ENCODE measurements at regions not wholly inside any gene's neighbourhood (a gene's known extent, or its start where the extent isn't known, plus 50 kb on each side); places are given as distances from the start of the nearest gene placed in this dataset.

- H3K27me3 ChIP-seq (ENCODE audit: low read length): no peaks in the 10 kb centered on the region
- no peak overlapping the region for H3K4me3 ChIP-seq (ENCODE audit: low read length)
Observed at GRCh38 chr2:6080932-6081753, 389.0 kb downstream of the SOX11 start.

GRCh38 chr2:6081955-6082624 is 389.9 kb downstream of the SOX11 start:
- H3K9me2 ChIP-seq (replicated peaks; ENCODE audit: insufficient read depth, low read length): no peaks in the 10 kb centered on the region
- H3K36me3 ChIP-seq (ENCODE audit: insufficient read depth, low read length): no peaks in the 10 kb centered on the region
- H3K4me3 ChIP-seq (ENCODE audit: low read length): no peak overlapping the region
- no peaks in the 10 kb centered on the region for H3K9me3 ChIP-seq (ENCODE audit: low read length)
- H4K20me1 ChIP-seq (ENCODE audit: insufficient read depth, low read depth, low read length): no peaks in the 10 kb centered on the region
- no peaks in the 10 kb centered on the region for H3K27me3 ChIP-seq (ENCODE audit: low read length)
- peaks cover 11% of the 10 kb centered on the region for H3K4me1 ChIP-seq (ENCODE audit: low read length)
- H3K9ac ChIP-seq (ENCODE audit: low read length): no peak overlapping the region
- H3K27ac ChIP-seq (ENCODE audit: low read length): no peak overlapping the region
- H3K4me2 ChIP-seq (ENCODE audit: low read depth, low read length, poor library complexity, severe bottlenecking): no peak overlapping the region
- H2AFZ ChIP-seq (ENCODE audit: low read length): no peak overlapping the region
- no peaks in the 10 kb centered on the region for H3K79me2 ChIP-seq (ENCODE audit: low read length)
- DNase-seq: no peak

More at GRCh38 chr2:6080932-6081753, 389.0 kb downstream of the SOX11 start:
- Histone ChIP-seq H3K79me2 (ENCODE audit: low read length) (no peaks in the 10 kb centered on the region), H3K4me2 (ENCODE audit: low read depth, low read length, poor library complexity, severe bottlenecking) (no peak overlapping the region), H3K9me3 (ENCODE audit: low read length) (no peaks in the 10 kb centered on the region), H3K4me1 (ENCODE audit: low read length) (peaks cover 11% of the 10 kb centered on the region), H4K20me1 (ENCODE audit: insufficient read depth, low read depth, low read length) (no peaks in the 10 kb centered on the region), H2AFZ (ENCODE audit: low read length) (no peak overlapping the region), H3K9me2 (replicated peaks; ENCODE audit: insufficient read depth, low read length) (no peaks in the 10 kb centered on the region), H3K27ac (ENCODE audit: low read length) (no peak overlapping the region), H3K36me3 (ENCODE audit: insufficient read depth, low read length) (no peaks in the 10 kb centered on the region), H3K9ac (ENCODE audit: low read length) (no peak overlapping the region)
- DNase-seq: no peak

DNA sequence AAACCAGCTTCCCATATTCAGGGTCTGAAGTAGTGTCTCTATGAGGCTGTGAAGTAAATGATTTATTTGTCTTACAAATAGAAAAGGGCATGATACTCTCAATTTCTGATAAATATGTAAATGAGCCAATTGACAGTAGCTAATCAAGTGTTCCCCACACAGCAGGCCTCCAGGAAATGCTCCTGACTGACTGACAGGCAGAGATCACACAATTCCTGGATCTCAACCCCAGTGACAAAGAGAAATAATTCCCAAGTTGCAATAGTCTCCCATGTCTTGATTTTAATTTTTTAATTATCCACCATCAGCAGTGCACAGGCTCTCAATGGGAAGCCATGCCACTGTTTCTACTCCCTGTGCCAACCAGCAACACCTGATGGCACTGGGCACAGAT is 390.4 kb downstream of the SOX11 start:
- H3K27me3 ChIP-seq (ENCODE audit: low read length): no peaks in the 10 kb centered on the region
- no peak overlapping the region for H3K27ac ChIP-seq (ENCODE audit: low read length)
- H4K20me1 ChIP-seq (ENCODE audit: insufficient read depth, low read depth, low read length): no peaks in the 10 kb centered on the region
- no peak for DNase-seq
- H3K4me1 ChIP-seq (ENCODE audit: low read length): peaks cover 11% of the 10 kb centered on the region
- H3K4me3 ChIP-seq (ENCODE audit: low read length): no peak overlapping the region
- H3K9me2 ChIP-seq (replicated peaks; ENCODE audit: insufficient read depth, low read length): no peaks in the 10 kb centered on the region
- no peaks in the 10 kb centered on the region for H3K36me3 ChIP-seq (ENCODE audit: insufficient read depth, low read length)
- no peak overlapping the region for H3K4me2 ChIP-seq (ENCODE audit: low read depth, low read length, poor library complexity, severe bottlenecking)
- no peaks in the 10 kb centered on the region for H3K9me3 ChIP-seq (ENCODE audit: low read length)
- no peak overlapping the region for H2AFZ ChIP-seq (ENCODE audit: low read length)
- no peaks in the 10 kb centered on the region for H3K79me2 ChIP-seq (ENCODE audit: low read length)
- no peak overlapping the region for H3K9ac ChIP-seq (ENCODE audit: low read length)

DNA sequence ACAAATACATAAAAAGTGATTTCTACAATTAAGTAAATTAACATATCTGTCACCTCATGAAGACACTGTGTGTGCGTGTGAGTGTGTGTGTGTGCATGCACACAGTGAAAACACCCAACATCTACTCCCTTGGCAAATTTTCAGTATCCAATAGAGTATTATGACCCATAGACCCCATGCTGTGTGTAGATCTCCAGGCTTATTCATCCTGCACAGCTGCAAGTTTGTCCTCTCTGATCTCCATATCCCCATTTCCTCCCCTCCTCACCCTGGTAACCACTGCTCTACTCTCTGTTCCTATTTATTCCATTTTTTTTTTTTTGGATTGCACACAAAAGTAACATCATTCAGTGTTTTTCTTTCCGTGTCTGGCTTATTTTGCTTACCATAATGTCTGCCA is 391.0 kb downstream of the SOX11 start:
- Histone ChIP-seq H3K4me1 (ENCODE audit: low read length) (peaks cover 6% of the 10 kb centered on the region), H2AFZ (ENCODE audit: low read length) (no peak overlapping the region), H3K4me2 (ENCODE audit: low read depth, low read length, poor library complexity, severe bottlenecking) (no peak overlapping the region), H3K9me3 (ENCODE audit: low read length) (no peaks in the 10 kb centered on the region), H3K79me2 (ENCODE audit: low read length) (no peaks in the 10 kb centered on the region), H3K27me3 (ENCODE audit: low read length) (no peaks in the 10 kb centered on the region), H3K9me2 (replicated peaks; ENCODE audit: insufficient read depth, low read length) (no peaks in the 10 kb centered on the region), H4K20me1 (ENCODE audit: insufficient read depth, low read depth, low read length) (no peaks in the 10 kb centered on the region), H3K4me3 (ENCODE audit: low read length) (no peak overlapping the region), H3K36me3 (ENCODE audit: insufficient read depth, low read length) (no peaks in the 10 kb centered on the region), H3K27ac (ENCODE audit: low read length) (no peak overlapping the region), H3K9ac (ENCODE audit: low read length) (no peak overlapping the region)
- DNase-seq: no peak

GRCh38 chr2:6089474-6089873 is 397.3 kb downstream of the SOX11 start:
- Histone ChIP-seq H3K9ac (ENCODE audit: low read length) (no peak overlapping the region), H3K4me3 (ENCODE audit: low read length) (no peak overlapping the region), H3K4me1 (ENCODE audit: low read length) (0 out of 2 replicates have a peak, but pooled peaks cover 3% of the 10 kb centered on the region), H3K9me2 (replicated peaks; ENCODE audit: insufficient read depth, low read length) (0 out of 2 replicates have a peak, but pooled peaks cover 7% of the 10 kb centered on the region), H3K27me3 (ENCODE audit: low read length) (no peaks in the 10 kb centered on the region), H3K4me2 (ENCODE audit: low read depth, low read length, poor library complexity, severe bottlenecking) (peak overlapping the region; percentile 20), H3K9me3 (ENCODE audit: low read length) (no peaks in the 10 kb centered on the region), H2AFZ (ENCODE audit: low read length) (no peak overlapping the region; the same call in 1 of the 2 replicates), H3K27ac (ENCODE audit: low read length) (no peak overlapping the region), H3K36me3 (ENCODE audit: insufficient read depth, low read length) (no peaks in the 10 kb centered on the region), H4K20me1 (ENCODE audit: insufficient read depth, low read depth, low read length) (no peaks in the 10 kb centered on the region), H3K79me2 (ENCODE audit: low read length) (no peaks in the 10 kb centered on the region)
- DNase-seq: no peak

DNA sequence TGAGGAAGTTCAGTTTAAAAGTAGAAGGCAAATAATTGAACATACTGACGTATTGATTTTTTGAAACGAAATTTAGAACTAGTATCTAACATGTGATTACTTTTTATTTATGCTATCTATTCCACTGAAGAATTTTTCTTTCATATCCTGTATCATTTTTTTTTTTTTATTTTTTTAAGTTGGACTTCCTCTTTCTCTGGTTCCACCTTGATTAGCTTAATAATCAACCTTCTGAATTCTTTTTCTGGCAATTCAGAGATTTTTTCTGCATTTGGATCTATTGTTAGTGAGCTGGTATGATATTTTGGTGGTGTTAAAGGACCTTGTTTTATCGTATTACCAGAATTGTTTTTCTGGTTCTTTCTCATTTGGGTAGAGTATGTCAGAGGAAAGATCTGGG is 411.2 kb downstream of the SOX11 start:
- Histone ChIP-seq H3K9ac (ENCODE audit: low read length) (no peak overlapping the region), H3K9me2 (replicated peaks; ENCODE audit: insufficient read depth, low read length) (no peaks in the 10 kb centered on the region), H3K4me3 (ENCODE audit: low read length) (no peak overlapping the region), H3K27me3 (ENCODE audit: low read length) (no peaks in the 10 kb centered on the region), H3K4me1 (ENCODE audit: low read length) (peaks cover 7% of the 10 kb centered on the region), H3K9me3 (ENCODE audit: low read length) (no peaks in the 10 kb centered on the region), H3K36me3 (ENCODE audit: insufficient read depth, low read length) (no peaks in the 10 kb centered on the region), H2AFZ (ENCODE audit: low read length) (peak overlapping the region; percentile 55; the same call in 1 of the 2 replicates), H4K20me1 (ENCODE audit: insufficient read depth, low read depth, low read length) (no peaks in the 10 kb centered on the region), H3K4me2 (ENCODE audit: low read depth, low read length, poor library complexity, severe bottlenecking) (no peak overlapping the region), H3K27ac (ENCODE audit: low read length) (no peak overlapping the region), H3K79me2 (ENCODE audit: low read length) (no peaks in the 10 kb centered on the region)
- peak; percentile 54 for DNase-seq

GRCh38 chr2:6103949-6104348 is 411.8 kb downstream of the SOX11 start:
- Histone ChIP-seq H3K4me1 (ENCODE audit: low read length) (peaks cover 7% of the 10 kb centered on the region), H3K79me2 (ENCODE audit: low read length) (no peaks in the 10 kb centered on the region), H2AFZ (ENCODE audit: low read length) (peak overlapping the region; percentile 55; the same call in 1 of the 2 replicates), H3K9me3 (ENCODE audit: low read length) (no peaks in the 10 kb centered on the region), H3K4me2 (ENCODE audit: low read depth, low read length, poor library complexity, severe bottlenecking) (no peak overlapping the region), H4K20me1 (ENCODE audit: insufficient read depth, low read depth, low read length) (no peaks in the 10 kb centered on the region), H3K27ac (ENCODE audit: low read length) (no peak overlapping the region), H3K9ac (ENCODE audit: low read length) (no peak overlapping the region), H3K9me2 (replicated peaks; ENCODE audit: insufficient read depth, low read length) (no peaks in the 10 kb centered on the region), H3K27me3 (ENCODE audit: low read length) (no peaks in the 10 kb centered on the region), H3K36me3 (ENCODE audit: insufficient read depth, low read length) (no peaks in the 10 kb centered on the region), H3K4me3 (ENCODE audit: low read length) (no peak overlapping the region)
- DNase-seq: peak; percentile 53

GRCh38 chr2:6107290-6107689 is 415.1 kb downstream of the SOX11 start:
- Histone ChIP-seq H2AFZ (ENCODE audit: low read length) (no peak overlapping the region), H3K27me3 (ENCODE audit: low read length) (no peaks in the 10 kb centered on the region), H3K4me2 (ENCODE audit: low read depth, low read length, poor library complexity, severe bottlenecking) (no peak overlapping the region), H3K9me3 (ENCODE audit: low read length) (no peaks in the 10 kb centered on the region), H3K27ac (ENCODE audit: low read length) (no peak overlapping the region), H3K4me3 (ENCODE audit: low read length) (no peak overlapping the region), H3K4me1 (ENCODE audit: low read length) (peaks cover 7% of the 10 kb centered on the region), H3K9ac (ENCODE audit: low read length) (no peak overlapping the region), H4K20me1 (ENCODE audit: insufficient read depth, low read depth, low read length) (no peaks in the 10 kb centered on the region), H3K79me2 (ENCODE audit: low read length) (no peaks in the 10 kb centered on the region), H3K36me3 (ENCODE audit: insufficient read depth, low read length) (no peaks in the 10 kb centered on the region), H3K9me2 (replicated peaks; ENCODE audit: insufficient read depth, low read length) (no peaks in the 10 kb centered on the region)
- no peak for DNase-seq

Data from Karpas-422 (cell line).